Activated T-cell treated with anti-CD3 and anti-CD28 coated beads for 24 hours (primary cell): ENCODE measurements at regions not wholly inside any gene's neighbourhood (a gene's known extent, or its start where the extent isn't known, plus 50 kb on each side); places are given as distances from the start of the nearest gene placed in this dataset.
"Not testable (repeated sequence)": the region's sequence is repeated elsewhere in the genome, so short reads cannot be mapped to it uniquely, and the experiment has no call there.

Experiments used
- DNase-seq: peaks from one replicate; pipeline ENCODE4 v3.0.0-alpha.2; 2020; ENCODE audit warnings: low read depth

DNA sequence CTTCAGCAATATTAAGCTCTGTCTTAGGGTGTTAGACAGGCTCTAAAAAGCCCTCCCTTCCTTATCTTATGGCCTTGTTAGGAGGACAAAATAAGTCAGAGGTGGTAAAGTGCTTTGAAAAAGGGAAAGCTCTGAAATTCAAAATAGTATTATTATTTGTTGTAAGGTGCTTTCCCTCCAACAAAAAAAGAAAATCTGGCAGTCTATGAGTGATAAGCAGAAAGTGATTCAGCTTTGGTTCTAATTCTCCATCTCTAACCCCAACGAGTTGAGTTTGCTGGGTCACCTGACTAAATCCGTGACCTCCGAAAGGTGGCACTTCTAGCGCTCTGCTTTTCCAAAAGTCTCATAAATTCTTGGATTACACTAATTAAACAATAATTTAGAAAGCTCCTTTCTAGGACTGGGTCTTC, 305.1 kb downstream of the BCL2L11 start:
- not testable (repeated sequence) for DNase-seq

DNA sequence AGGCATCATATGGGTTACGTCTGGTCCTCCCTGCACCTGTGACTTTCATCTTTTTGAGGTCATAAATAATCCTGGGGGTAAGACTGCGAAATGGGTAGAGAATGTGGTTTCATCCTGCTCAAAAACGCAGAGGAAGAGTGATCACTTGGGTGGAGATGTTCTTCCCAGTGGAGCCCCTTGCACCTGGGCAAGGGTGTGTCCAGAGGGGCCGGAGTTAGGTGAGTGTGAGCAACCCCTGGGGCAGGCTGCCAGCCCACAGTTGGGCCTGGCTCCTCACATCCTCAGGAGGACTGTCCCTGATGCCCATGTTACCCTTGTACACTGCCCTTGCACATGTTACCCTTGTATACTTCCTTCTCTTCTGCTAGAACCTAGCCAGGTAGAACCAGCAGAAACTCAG, 306.6 kb downstream of the BCL2L11 start:
- not testable (repeated sequence) for DNase-seq

GRCh38 chr2:111428915-111429314, 308.2 kb downstream of the BCL2L11 start:
- not testable (repeated sequence) for DNase-seq

- DNase-seq = not testable (repeated sequence)
These were observed 308.6 kb downstream of the BCL2L11 start for GRCh38 chr2:111429353-111429752.

- DNase-seq = not testable (repeated sequence)
These were observed 310.3 kb downstream of the BCL2L11 start for GRCh38 chr2:111430817-111431661.

GRCh38 chr2:111432423-111432822, 311.7 kb downstream of the BCL2L11 start:
- DNase-seq = not testable (repeated sequence)

DNA sequence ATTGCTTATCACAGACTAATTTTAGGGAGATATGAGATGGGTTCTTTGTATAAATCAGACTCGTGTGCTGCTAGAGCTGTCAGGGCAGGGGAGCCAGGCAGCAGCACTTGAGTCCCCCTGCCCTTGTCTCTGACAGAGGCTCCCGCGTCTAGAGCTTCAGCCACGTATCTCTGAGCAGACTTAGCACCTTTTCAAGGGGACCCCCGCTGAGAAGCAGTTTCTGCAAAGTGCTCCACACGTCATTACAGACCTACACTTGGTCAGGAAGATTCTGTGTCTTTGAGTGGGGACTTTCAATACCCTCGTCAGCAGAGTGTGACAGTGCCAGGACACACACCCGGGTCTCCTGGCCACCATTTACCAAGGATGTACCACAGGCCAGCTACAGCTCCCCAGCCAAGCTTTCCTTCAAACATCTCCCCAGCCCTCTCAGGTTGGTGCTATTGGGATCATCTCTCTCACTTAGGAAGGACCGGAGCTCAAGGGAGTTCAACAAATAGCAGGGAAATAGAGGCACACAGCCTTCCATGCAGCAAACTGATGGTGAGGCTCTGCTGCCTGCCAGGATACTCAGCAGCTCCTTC, 312.3 kb downstream of the BCL2L11 start:
- DNase-seq = not testable (repeated sequence)

DNA sequence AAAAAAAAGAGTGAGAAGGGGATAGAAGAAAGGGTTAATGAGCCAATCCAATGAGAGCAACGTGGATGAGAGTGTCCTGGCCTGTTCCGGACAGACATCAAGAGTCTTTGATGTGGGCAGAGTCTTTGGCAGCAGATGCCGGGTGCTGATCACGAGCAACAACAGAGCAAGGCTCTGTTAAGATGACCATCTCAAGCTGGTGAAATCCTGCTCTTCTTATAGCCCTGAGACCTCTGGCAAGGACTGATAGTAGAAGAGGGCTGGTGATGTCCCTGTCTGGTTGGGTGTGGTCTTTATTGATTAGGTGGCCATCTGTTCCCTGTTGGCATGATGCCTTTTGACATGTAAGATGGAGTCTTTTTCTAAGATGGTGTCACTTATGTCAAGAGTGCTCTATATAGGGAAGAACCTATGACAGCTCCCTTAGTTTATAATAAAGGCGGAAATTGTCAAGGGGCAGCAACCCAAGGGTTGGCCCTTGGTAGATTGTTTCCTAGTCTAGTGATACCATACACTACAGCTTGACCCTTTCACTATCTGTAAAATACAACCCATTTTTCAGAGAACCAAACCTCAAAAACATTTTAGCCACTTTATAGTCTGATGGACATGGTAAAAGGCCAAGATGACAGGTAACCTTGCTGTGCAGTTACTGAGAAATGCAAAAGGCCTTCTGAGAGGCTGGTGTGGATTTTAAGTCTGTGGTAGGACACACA, 313.3 kb downstream of the BCL2L11 start:
- not testable (repeated sequence) for DNase-seq

DNA sequence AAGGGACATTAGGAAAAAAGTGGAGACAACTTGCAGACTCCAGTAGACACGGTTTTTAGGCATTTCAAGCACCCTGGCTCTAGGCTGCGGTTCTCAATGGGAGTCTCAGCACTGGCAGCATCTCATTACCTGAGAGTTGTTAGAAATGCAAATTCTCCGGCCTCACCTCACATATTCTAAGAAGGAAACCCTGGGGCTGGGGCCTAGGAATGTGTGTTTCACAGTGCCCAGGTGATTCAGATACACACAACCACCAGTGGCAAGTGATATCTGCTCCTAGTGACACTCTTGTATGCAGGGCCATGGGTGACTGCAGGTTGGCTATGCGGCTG, 313.9 kb downstream of the BCL2L11 start:
- DNase-seq = not testable (repeated sequence)

DNA sequence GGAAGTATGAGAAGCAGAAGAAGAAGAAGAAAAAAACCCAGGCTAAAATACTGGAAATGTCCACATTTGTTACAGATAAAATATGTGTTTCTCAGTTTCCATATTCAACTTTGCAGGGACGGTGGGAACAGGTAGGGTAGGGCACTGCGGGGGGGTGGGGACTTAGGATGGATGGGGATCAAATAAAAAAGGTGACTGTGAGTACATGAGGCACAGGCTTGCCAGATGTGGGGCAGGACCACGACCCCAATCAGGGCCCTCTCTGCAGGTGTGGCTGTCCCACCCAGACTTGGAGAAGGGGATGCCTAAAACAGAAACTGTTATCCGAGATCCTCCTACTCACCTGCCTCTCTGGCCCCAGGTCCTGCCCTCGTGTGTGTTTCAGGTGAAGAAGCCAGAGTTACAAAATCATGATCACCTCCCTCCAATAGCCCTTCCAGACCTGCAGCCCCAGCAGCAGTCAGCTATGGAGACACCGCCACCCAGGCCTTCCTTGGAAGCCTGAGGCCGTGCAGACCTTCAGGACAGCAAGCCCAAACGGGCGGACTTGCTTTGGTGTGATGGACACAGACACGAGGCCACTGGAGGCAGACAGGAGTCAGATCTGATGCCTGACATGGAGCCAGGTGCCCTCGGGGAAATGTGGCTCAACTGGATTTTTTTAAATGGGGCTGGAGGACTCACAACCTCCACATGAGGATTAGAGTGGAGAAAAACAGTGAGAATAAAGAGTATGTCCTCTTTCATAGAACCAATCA, 315.0 kb downstream of the BCL2L11 start:
- DNase-seq = not testable (repeated sequence)

- not testable (repeated sequence) for DNase-seq
These were observed 315.7 kb downstream of the BCL2L11 start for GRCh38 chr2:111436411-111436810.

DNA sequence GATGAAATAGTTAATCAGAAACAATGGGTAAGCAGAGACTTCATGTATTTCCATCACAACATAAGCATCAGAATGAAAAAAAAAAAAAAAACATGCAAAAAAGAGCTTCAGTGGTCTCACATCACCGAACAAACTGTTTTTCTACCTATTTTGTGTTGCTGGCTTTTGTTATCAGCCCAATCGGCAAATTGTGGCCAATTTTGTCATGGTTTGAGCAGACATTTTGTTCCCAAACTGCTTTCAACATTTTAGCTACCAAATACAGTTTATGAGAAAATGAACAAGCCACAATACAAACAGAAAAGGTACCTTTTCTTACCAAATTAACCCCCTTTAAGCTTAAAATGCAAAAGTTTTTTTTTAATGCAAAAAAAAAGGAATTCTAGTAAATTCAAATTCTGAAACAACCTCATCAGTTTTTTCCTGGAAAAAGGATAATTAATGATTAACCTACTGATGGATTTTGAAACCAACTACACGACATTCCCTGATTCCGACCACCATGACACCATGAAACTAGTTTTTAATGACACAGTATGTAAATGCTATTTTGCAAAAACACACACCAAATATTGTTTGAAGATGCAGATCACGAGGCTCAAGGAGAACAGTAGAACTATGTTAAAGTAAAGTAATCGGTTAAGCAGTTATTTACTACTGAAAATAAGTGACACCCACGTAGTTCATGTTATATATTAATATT, 316.7 kb downstream of the BCL2L11 start:
- DNase-seq = not testable (repeated sequence)

DNA sequence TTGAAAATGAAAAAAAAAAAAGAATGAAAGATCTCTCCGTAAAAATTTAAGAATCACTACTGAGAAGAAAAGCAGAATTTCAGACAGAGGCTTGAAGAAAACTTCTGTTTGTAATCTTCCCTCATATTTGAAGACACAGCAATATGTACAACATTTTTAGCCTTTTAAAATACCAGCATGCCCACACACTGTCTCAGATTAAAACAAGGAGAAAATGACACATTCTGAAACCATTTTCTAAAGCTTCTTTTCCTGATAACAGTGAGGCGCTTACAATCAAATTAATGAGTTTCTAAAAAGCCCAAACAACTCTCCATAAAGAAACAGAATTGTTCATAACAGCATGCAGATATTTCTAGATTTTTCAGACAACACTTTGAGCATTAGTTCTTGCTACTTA, 317.4 kb downstream of the BCL2L11 start:
- not testable (repeated sequence) for DNase-seq

DNA sequence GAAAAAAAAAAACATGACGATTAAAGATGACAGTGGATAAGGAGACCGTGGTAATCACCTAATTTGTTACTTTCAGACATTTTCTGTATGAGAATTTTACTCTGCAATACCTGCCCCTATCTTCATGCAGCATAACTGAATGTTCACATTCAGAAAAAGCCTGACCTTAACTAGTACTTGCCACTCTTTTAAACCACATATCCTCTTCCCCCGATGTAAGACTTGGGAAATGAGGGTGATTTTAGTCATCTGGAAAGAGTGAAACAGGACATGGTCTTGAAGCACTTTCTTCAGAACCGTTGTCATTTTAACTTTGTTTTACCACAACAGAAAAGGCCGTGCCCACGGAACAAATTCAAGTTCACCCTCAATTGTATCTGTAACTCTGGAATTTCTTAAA, 318.5 kb downstream of the BCL2L11 start:
- not testable (repeated sequence) for DNase-seq

DNA sequence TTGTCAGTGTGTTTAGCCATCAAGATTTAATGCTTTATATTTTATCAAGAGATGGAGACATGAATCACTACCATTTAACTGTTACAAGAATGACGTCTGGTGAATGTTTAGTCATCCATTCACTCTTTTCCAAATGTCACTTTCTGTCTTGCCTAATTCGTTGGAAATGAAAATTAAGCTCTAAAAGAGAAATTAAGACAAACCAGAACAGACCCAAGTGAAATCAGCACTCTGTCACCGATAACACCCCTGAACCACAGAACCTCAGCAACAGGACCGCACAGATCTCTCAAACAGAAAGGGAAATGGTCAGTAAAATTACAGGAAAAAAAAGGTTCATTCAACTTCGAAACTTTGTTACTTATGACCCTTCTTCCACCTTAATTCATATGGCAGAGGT, 320.9 kb downstream of the BCL2L11 start:
- DNase-seq = not testable (repeated sequence)

DNA sequence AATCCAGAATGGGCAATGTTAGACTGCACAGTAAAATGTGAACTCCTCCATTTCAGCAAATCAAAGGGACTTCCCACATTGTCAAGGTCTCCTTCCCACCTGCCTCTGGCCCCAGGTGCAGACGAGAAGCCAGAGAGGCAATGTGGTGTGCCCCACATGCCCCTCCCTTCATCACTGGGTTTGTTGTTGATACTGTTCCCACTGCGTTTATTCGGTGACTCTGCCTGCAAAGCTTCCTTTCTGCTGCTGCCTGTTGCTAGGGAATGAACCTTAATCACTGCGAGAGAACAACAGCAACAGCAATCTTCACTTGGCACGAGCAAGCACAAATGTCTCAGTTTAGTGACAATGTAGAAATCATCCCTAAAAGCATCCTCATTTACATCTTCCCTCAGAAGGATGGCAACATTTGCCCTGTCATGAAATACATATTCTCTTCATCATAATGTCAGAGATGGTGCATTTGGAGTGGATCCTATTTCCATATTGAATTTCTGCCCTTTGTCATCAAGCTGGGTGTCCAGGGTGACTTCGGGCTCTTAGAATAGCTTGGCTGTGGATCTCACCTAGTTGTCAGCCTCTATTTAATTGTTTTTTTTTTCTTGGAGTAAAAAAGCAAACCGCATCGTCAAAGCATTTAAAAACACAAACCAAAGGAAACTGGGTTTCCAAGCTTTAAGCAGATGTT, 322.2 kb downstream of the BCL2L11 start:
- DNase-seq = not testable (repeated sequence)

DNA sequence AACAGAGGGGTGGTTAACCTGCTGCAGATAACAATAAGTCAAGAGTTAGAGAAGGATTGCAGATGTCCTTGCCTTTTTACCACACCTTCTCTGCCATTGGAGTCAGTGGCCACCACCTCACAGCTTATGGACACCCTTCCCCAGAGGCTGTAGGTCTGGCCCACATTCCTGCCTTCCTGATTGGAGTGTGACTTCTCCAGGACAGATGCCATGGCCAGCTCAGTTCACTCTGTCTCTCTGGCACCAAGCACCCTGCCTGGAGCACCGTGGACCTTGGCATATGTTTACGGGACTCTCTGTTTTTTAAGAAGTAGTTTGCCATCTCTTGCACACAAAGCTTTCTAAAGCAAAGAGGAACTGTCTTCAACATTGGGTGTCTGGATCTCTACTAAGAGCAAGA, 323.8 kb downstream of the BCL2L11 start:
- DNase-seq = not testable (repeated sequence)

DNA sequence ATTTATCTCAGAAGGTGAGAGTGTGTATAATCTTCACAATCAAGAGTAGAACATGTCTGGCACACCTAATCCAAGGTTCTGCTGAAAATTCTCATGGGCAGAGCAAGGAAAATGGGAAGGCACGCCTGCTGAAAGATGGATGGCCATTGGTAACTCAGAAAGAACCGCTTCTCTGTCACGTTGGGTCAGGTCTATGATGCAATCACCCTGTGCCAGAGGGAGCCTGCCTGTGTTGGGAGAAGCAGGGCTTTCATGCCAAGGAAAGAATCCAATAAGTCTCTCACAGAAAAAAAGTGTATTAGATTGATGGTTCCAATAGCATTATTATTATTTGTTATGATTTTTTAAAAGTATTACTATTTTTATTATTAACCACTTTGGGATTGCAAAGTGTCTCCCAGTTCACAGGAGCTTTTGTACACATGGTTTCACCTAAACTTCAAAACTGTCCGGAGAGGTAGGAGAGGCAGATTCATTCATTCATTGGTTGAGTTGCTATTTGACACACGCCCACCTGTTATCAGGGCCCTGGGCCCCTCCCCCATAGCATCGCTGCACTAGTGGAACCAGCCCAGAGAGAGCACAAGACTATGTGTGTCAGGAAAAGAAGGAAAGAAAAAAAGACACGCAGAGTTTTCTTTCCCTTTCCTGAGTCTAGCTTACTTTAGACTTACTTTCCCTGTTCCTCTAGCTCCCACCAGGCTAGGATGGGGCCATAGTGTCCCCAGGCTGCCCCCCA, 324.6 kb downstream of the BCL2L11 start:
- not testable (repeated sequence) for DNase-seq

DNA sequence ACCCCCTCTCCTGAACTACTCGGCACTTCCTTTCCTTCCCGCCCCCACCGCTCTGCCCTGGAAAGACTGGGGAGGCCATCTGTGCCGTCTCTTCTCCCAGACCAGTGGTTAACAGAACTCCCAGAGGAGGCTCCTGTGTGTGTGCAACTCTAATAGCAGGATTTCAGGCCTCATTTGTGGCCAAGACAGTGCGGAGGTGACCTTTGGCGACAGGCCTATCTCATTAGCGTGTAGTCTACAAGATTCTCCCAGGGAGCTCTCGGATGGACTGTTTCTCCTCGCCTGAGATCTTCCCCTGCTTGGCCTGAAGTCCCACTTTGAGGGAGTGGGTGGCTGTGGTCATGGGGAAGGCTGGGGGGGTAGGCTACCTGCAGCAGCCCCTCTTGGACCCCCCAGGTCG, 325.2 kb downstream of the BCL2L11 start:
- not testable (repeated sequence) for DNase-seq

- not testable (repeated sequence) for DNase-seq
These were observed 326.8 kb downstream of the BCL2L11 start for GRCh38 chr2:111447482-111447881.
